PC-9 (cell line): ENCODE measurements at regions not wholly inside any gene's neighbourhood (a gene's known extent, or its start where the extent isn't known, plus 50 kb on each side); places are given as distances from the start of the nearest gene placed in this dataset.

ENCODE experiments used
- BruUV-seq: library from RNA; stranded (reverse); fragments of 400-500 nt; replicated peaks from 2 replicates; lab custom pipeline; 2021; lab: Mats Ljungman, UMichigan
- CTCF ChIA-PET: fragments of 300-600 bp; sonication (Branson Sonifier 250); formaldehyde crosslinking; loops from one replicate; lab custom pipeline; 2022; ENCODE audit warnings: antibody characterized with exemption; lab: Charles Lee
- POLR2A ChIA-PET: fragments of 300-600 bp; sonication (Branson Sonifier 250); formaldehyde crosslinking; loops from one replicate; lab custom pipeline; 2022; ENCODE audit warnings: antibody characterized with exemption; ENCODE audit not compliant: unreplicated experiment; lab: Charles Lee
- DNase-seq, 2 experiments: peaks; one replicate each; pipeline versions ENCODE4 v3.0.0 to v3.0.0-alpha.2; 2015 to 2022; ENCODE audit warnings: mixed read lengths in 1 of 2
- H2AFZ ChIP-seq: fragments of 200-600 bp; sonication (generic); 2 replicates; pipeline ENCODE4 v1.8.1; 2017; ENCODE audit warnings: antibody characterized with exemption
- H3F3A ChIP-seq: fragments of 200-600 bp; sonication (generic); 2 replicates; pipeline ENCODE4 v1.8.1; 2017; ENCODE audit warnings: antibody characterized with exemption, mild to moderate bottlenecking, low read depth; ENCODE audit not compliant: insufficient read depth
- H3K27ac ChIP-seq: fragments of 200-600 bp; sonication (generic); 2 replicates; pipeline ENCODE4 v1.6.1; 2016; ENCODE audit warnings: mixed run types
- H3K27me3 ChIP-seq: fragments of 200-600 bp; sonication (generic); 2 replicates; pipeline ENCODE4 v1.6.1; 2016; ENCODE audit warnings: low read depth, mixed run types; ENCODE audit not compliant: insufficient read depth
- H3K36me3 ChIP-seq: fragments of 200-600 bp; sonication (generic); 2 replicates; pipeline ENCODE4 v1.6.1; 2016; ENCODE audit warnings: low read depth, mixed run types
- H3K4me1 ChIP-seq: fragments of 200-600 bp; sonication (generic); replicated peaks from 2 replicates; pipeline ENCODE4 v1.6.1; 2016; ENCODE audit warnings: mixed run types; ENCODE audit not compliant: insufficient read depth
- H3K4me2 ChIP-seq: fragments of 200-600 bp; sonication (generic); 2 replicates; pipeline ENCODE4 v1.6.1; 2017; ENCODE audit warnings: mixed run types
- H3K4me3 ChIP-seq: fragments of 200-600 bp; sonication (generic); 2 replicates; pipeline ENCODE4 v1.6.1; 2016; ENCODE audit warnings: mixed run types
- H3K79me2 ChIP-seq: fragments of 200-600 bp; sonication (generic); 2 replicates; pipeline ENCODE4 v1.6.1; 2017; ENCODE audit warnings: low read depth, mixed run types
- H3K9me2 ChIP-seq: fragments of 200-600 bp; sonication (generic); 2 replicates; pipeline ENCODE4 v1.8.1; 2017; ENCODE audit warnings: mild to moderate bottlenecking; ENCODE audit not compliant: insufficient read depth
- H3K9me3 ChIP-seq: fragments of 200-600 bp; sonication (generic); 2 replicates; pipeline ENCODE4 v1.8.1; 2016; ENCODE audit warnings: low read depth; ENCODE audit not compliant: insufficient read depth
- H4K20me1 ChIP-seq: fragments of 200-600 bp; sonication (generic); 2 replicates; pipeline ENCODE4 v1.8.1; 2017; ENCODE audit not compliant: insufficient read depth
- EZH2 ChIP-seq: fragments of 200-600 bp; sonication (generic); IDR thresholded peaks from 2 replicates; pipeline ENCODE4 v1.8.0; 2017; ENCODE audit warnings: antibody characterized with exemption, low read depth
- intact Hi-C: fragments of 100-400 bp; cut with micrococcal nuclease; formaldehyde crosslinking; loops from one replicate; pipeline ENCODE4 v1.10.0; 2022; ENCODE audit not compliant: unreplicated experiment
- TF ChIP-seq, protein P1 (sequence below): fragments of 200-600 bp; sonication (generic); conservative IDR thresholded peaks from 2 replicates; pipeline ENCODE4 v1.6.1; 2017; ENCODE audit warnings: mixed run types, antibody characterized with exemption, mild to moderate bottlenecking, moderate library complexity

- H3K36me3 ChIP-seq: no peaks in the 10 kb centered on the region
- no peak for DNase-seq
- POLR2A ChIA-PET: no interaction called here
- no peak overlapping the region for H2AFZ ChIP-seq
- no peaks in the 10 kb centered on the region for H3K79me2 ChIP-seq
- no peaks in the 10 kb centered on the region for H3K27me3 ChIP-seq
- intact Hi-C loops: no loop called here
- no peak overlapping the region for H3K27ac ChIP-seq
- CTCF ChIA-PET: no interaction called here
- H3K4me3 ChIP-seq: no peak overlapping the region
- no TSS peak for BruUV-seq
- TF ChIP-seq, protein P1, sequence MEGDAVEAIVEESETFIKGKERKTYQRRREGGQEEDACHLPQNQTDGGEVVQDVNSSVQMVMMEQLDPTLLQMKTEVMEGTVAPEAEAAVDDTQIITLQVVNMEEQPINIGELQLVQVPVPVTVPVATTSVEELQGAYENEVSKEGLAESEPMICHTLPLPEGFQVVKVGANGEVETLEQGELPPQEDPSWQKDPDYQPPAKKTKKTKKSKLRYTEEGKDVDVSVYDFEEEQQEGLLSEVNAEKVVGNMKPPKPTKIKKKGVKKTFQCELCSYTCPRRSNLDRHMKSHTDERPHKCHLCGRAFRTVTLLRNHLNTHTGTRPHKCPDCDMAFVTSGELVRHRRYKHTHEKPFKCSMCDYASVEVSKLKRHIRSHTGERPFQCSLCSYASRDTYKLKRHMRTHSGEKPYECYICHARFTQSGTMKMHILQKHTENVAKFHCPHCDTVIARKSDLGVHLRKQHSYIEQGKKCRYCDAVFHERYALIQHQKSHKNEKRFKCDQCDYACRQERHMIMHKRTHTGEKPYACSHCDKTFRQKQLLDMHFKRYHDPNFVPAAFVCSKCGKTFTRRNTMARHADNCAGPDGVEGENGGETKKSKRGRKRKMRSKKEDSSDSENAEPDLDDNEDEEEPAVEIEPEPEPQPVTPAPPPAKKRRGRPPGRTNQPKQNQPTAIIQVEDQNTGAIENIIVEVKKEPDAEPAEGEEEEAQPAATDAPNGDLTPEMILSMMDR: no peak
- no peak for TF ChIP-seq EZH2
- no peaks in the 10 kb centered on the region for H3F3A ChIP-seq
- no peak overlapping the region for H3K4me2 ChIP-seq
- no peaks in the 10 kb centered on the region for H3K9me2 ChIP-seq
- H3K4me1 ChIP-seq: no peaks in the 10 kb centered on the region
- H4K20me1 ChIP-seq: no peaks in the 10 kb centered on the region
- H3K9me3 ChIP-seq: no peaks in the 10 kb centered on the region
Measured at GRCh38 chr10:85175635-85176034, 847.2 kb downstream of the CCSER2 start.

GRCh38 chr10:85177767-85178166 is 849.4 kb downstream of the CCSER2 start:
- ChIA-PET POLR2A (no interaction called here), CTCF (no interaction called here)
- TF ChIP-seq, protein P1: no peak
- TF ChIP-seq EZH2: no peak
- no peaks in the 10 kb centered on the region for H3K4me1 ChIP-seq
- BruUV-seq: no TSS peak
- no peaks in the 10 kb centered on the region for H3K36me3 ChIP-seq
- intact Hi-C loops: no loop called here
- H3K4me2 ChIP-seq: no peak overlapping the region
- H3F3A ChIP-seq: no peaks in the 10 kb centered on the region
- no peak for DNase-seq
- H4K20me1 ChIP-seq: no peaks in the 10 kb centered on the region
- no peaks in the 10 kb centered on the region for H3K9me3 ChIP-seq
- no peak overlapping the region for H2AFZ ChIP-seq
- H3K9me2 ChIP-seq: no peaks in the 10 kb centered on the region
- H3K79me2 ChIP-seq: no peaks in the 10 kb centered on the region
- H3K4me3 ChIP-seq: no peak overlapping the region
- no peak overlapping the region for H3K27ac ChIP-seq
- H3K27me3 ChIP-seq: no peaks in the 10 kb centered on the region

DNA sequence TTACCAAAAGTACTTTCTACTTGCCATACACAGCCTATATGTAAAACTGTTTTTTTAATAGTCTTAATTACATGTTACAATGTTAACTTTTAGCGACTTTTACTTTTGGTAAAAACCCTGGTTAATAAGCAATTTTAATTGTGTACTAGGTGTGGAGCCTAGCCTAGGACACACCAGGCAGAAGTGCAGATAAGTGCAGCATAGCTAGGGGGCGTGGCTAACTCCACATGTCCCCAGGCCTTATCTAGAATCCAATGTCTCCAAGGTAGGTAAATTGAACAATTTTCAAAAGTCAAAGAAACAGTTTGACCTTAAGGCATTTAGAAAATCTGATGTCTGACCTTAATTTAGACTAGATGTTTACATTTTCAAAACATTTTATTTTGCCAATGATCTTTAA is 858.7 kb downstream of the CCSER2 start:
- no peak for DNase-seq
- Histone ChIP-seq H3K36me3 (no peaks in the 10 kb centered on the region), H3K27ac (no peak overlapping the region), H3F3A (no peaks in the 10 kb centered on the region), H3K4me1 (no peaks in the 10 kb centered on the region), H3K79me2 (no peaks in the 10 kb centered on the region), H2AFZ (no peak overlapping the region), H3K9me2 (no peaks in the 10 kb centered on the region), H3K4me3 (no peak overlapping the region), H3K9me3 (no peaks in the 10 kb centered on the region), H3K27me3 (no peaks in the 10 kb centered on the region), H3K4me2 (no peak overlapping the region), H4K20me1 (no peaks in the 10 kb centered on the region)
- POLR2A ChIA-PET: no interaction called here
- no TSS peak for BruUV-seq
- TF ChIP-seq, protein P1: no peak
- no peak for TF ChIP-seq EZH2
- intact Hi-C loops: no loop called here
- CTCF ChIA-PET: no interaction called here
